GM18505 (cell line): ENCODE measurements at regions not wholly inside any gene's neighbourhood (a gene's known extent, or its start where the extent isn't known, plus 50 kb on each side); places are given as distances from the start of the nearest gene placed in this dataset.

Source experiments
- ATAC-seq: cut with Tn5 transposase; IDR thresholded peaks from one replicate; pipeline ENCODE4 v1.9.1; 2021; ENCODE audit not compliant: unreplicated experiment
- POLR2A ChIP-seq: IDR thresholded peaks from 4 replicates; pipeline ENCODE4 v1.6.1; 2011; ENCODE audit warnings: borderline replicate concordance; ENCODE audit not compliant: insufficient read depth, insufficient read length; ENCODE audit errors: extremely low read depth

- TF ChIP-seq POLR2A, result no peak
- no peak for ATAC-seq
Measured at GRCh38 chr1:50328552-50328951, 94.7 kb downstream of the DMRTA2 start.

GRCh38 chr1:50326026-50326425 lies 97.2 kb downstream of the DMRTA2 start:
- no peak for ATAC-seq
- TF ChIP-seq POLR2A, result no peak

- ATAC-seq, result no peak
- no peak for TF ChIP-seq POLR2A
Measured at GRCh38 chr1:50322579-50322978, 100.7 kb downstream of the DMRTA2 start.

- no peak for ATAC-seq
- TF ChIP-seq POLR2A, result no peak
Measured at GRCh38 chr1:50318428-50318827, 104.8 kb downstream of the DMRTA2 start.

- ATAC-seq, result no peak
- TF ChIP-seq POLR2A, result no peak
Measured at GRCh38 chr1:50308878-50309277, 114.4 kb downstream of the DMRTA2 start.

GRCh38 chr1:50305808-50306207 lies 117.4 kb downstream of the DMRTA2 start:
- TF ChIP-seq POLR2A, result no peak
- ATAC-seq, result no peak

- no peak for ATAC-seq
- no peak for TF ChIP-seq POLR2A
Measured at GRCh38 chr1:50300297-50300696, 122.9 kb downstream of the DMRTA2 start.

- ATAC-seq, result no peak
- no peak for TF ChIP-seq POLR2A
Measured at GRCh38 chr1:50295566-50295965, 127.7 kb downstream of the DMRTA2 start.

GRCh38 chr1:50292276-50292675 lies 131.0 kb downstream of the DMRTA2 start:
- ATAC-seq, result no peak
- TF ChIP-seq POLR2A, result no peak

GRCh38 chr1:50289495-50289894 lies 133.7 kb downstream of the DMRTA2 start:
- ATAC-seq, result no peak
- no peak for TF ChIP-seq POLR2A

- ATAC-seq, result no peak
- TF ChIP-seq POLR2A, result no peak
Measured at GRCh38 chr1:50285994-50286393, 137.2 kb downstream of the DMRTA2 start.

GRCh38 chr1:50279622-50280330 lies 143.5 kb downstream of the DMRTA2 start:
- ATAC-seq, result no peak
- TF ChIP-seq POLR2A, result no peak

- no peak for ATAC-seq
Measured at GRCh38 chr1:50278961-50279360, 144.3 kb downstream of the DMRTA2 start.

GRCh38 chr1:50278410-50278809 lies 144.8 kb downstream of the DMRTA2 start:
- ATAC-seq, result no peak
- no peak for TF ChIP-seq POLR2A

More at GRCh38 chr1:50278961-50279360, 144.3 kb downstream of the DMRTA2 start:
- no peak for TF ChIP-seq POLR2A

- ATAC-seq, result no peak
- TF ChIP-seq POLR2A, result no peak
Measured at GRCh38 chr1:50275566-50275965, 147.7 kb downstream of the DMRTA2 start.
